HG02970 (cell line): ENCODE measurements at regions not wholly inside any gene's neighbourhood (a gene's known extent, or its start where the extent isn't known, plus 50 kb on each side); places are given as distances from the start of the nearest gene placed in this dataset.

Experiments used
- ATAC-seq: cut with Tn5 transposase; IDR thresholded peaks from one replicate; pipeline ENCODE4 v1.9.1; 2021; ENCODE audit warnings: mild to moderate bottlenecking, moderate library complexity, moderate number of reproducible peaks; ENCODE audit not compliant: unreplicated experiment, low FRiP score

- ATAC-seq, result no peak
Observed at GRCh38 chr3:120838441-120839091, 69.4 kb upstream of the STXBP5L start.

DNA sequence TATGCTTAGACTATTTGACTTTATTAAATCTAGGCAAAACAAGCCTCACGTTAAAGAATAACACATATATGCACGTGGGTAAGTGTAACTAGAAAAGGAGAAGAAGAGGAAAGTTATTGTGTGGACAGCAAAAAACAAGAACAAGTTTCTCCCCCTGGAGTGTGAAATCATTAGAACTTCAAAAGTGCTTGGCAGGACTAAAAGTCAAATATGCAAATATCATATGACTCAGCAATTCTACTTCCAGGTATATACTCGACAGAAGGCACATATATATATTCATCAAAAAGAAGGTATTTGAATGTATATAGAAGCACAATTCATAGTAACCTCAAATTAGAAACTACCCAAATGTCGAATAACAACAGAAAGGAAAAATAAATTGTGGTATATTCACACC lies 68.9 kb upstream of the STXBP5L start:
- ATAC-seq, result no peak

DNA sequence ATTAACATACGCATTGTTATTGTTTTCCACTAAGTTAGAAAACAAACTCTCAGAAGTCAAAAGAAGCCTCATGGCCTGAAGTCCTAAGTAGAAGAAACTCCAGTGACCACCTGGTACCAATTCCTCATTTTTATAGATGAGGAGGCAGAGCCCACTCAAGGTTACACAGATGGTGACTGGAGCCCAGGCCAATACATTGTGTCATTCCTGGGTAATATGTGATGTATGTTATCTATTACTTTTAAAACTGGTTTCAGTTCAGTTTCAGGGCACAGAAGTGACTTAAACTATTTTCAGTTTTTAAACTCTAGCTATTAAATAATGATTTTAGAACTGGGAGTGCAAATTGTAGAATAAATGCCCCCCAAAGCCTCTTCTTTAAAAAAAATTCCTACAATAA lies 66.7 kb upstream of the STXBP5L start:
- peak; percentile 60 for ATAC-seq

DNA sequence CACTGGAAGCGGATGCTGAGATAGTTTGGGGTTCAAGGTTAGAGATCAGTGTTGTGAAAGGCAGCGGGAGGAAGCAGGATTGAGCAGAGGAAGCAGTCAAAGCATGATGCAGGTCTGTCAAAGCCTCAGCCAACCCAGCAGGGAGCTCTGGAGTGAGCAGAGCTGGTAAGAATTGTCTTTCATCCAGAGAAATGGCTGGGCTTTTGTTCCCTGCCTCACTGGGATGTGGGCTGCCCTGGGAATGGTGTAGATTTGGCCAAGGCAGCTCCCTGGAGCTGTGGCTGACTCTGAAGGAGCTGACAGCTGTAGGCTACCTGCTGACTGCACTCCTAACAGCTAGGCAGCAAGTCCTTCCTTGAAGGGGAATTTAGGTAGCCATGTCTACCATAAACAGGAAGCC lies 61.9 kb upstream of the STXBP5L start:
- no peak for ATAC-seq

GRCh38 chr3:120848503-120848902 lies 59.5 kb upstream of the STXBP5L start:
- no peak for ATAC-seq

GRCh38 chr3:120850381-120851295 lies 57.4 kb upstream of the STXBP5L start:
- no peak for ATAC-seq

DNA sequence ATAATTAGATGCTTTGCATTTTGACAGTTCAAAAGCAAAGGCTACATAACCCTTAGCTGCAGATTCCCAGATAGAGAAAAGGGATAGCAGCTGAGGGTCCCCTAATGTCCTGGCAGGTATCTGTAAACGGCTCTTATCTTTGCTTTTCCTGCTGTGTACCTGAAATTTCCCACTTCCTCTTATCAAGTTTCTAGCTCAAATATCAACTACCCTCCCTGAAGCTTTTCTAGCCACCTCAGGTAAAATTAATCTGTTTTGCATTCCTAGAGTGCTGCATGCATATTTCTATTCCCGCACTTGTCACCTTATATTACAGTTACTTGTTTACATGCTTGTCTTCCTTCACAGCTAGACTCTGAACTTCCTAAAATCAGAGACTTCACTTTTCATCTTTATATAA lies 55.6 kb upstream of the STXBP5L start:
- ATAC-seq, result no peak

DNA sequence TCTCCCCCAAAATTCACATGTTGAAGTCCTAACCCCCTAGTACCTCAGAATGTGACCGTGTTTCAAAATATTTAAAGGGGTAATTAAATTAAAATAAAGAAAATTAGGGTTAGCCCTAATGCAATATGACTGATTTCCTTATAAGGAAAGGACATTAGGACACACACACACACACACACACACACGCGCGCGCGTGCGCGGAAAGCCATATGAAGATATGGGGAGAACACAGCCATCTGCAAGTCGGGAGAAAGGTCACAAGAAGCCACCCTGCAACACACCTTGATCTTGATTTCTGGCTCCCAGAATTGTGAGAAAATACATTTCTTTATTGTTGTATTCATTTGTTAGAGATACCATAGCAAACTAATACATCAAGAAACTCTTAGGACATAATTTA lies 54.6 kb upstream of the STXBP5L start:
- no peak for ATAC-seq

- ATAC-seq, result no peak
Observed at GRCh38 chr3:120854908-120855526, 53.0 kb upstream of the STXBP5L start.

DNA sequence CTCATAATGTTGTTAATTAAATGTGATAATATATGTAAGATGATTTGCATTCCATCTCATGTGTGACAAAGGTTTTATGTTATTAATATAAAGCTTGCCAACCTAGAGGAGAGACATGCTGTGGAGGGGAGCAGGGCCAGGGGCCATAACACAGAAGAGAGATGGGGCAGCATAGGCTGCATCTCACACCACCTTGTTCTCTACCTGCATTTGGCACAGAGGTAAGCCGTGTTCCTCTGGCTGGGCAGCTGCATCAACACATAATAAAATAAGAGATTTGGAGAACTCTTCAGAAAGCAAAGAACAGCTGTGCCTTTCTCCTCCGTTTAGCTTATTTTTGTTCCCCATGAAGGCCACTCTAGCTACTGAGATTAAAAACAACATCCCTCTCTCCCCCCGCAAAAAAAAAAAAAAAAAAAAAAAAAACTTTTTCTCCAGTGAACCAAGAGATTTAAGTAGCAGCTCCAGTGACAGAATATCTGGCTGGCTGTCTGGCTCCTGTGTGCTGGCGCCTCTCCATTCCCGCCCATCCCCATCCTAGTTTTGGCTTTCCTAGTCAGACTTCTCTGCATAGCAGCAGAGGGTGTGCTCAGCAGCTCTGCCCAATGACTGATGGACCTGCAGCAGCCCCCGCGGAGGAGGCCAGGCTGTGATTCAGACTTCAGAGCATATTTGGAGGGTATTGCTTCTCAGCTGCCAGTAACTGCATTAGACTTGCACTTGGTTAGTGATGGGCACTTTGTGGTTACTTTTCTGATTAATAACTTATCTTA lies 52.2 kb upstream of the STXBP5L start:
- ATAC-seq, result no peak
